ENCODE measurements at regions not wholly inside any gene's neighbourhood (a gene's known extent, or its start where the extent isn't known, plus 50 kb on each side); places are given as distances from the start of the nearest gene placed in this dataset.

GRCh38 chr3:72312339-72312738 is 527.4 kb upstream of the PROK2 start:
- Histone ChIP-seq H3K9me3 (ENCODE audit: insufficient read depth, low read depth, low read length) (no peaks in the 10 kb centered on the region), H3K27me3 (ENCODE audit: insufficient read depth, low read length) (no peaks in the 10 kb centered on the region), H3K36me3 (ENCODE audit: insufficient read depth, low read length) (no peaks in the 10 kb centered on the region), H3K79me2 (ENCODE audit: insufficient read depth, low read length) (no peaks in the 10 kb centered on the region), H3K9ac (ENCODE audit: low read length) (no peak overlapping the region), H3K4me1 (ENCODE audit: insufficient read depth, low read length) (peaks cover 13% of the 10 kb centered on the region), H3K4me2 (ENCODE audit: low read length) (no peak overlapping the region), H4K20me1 (ENCODE audit: insufficient read depth, low read length) (no peaks in the 10 kb centered on the region), H2AFZ (ENCODE audit: low read depth, low read length) (no peak overlapping the region), H3K27ac (ENCODE audit: low read depth, low read length) (no peak overlapping the region), H3K4me3 (ENCODE audit: insufficient read depth, low read depth, low read length) (no peak overlapping the region)
- H3K36me3 Mint-ChIP-seq (ENCODE audit: low read depth, unreplicated experiment), result peaks cover 2% of the 10 kb centered on the region
- FAIRE-seq (no peak), DNase-seq (ENCODE audit: low read depth) (no peak)
- H3K9me3 Mint-ChIP-seq (ENCODE audit: unreplicated experiment), result peaks cover 6% of the 10 kb centered on the region
- H3K27ac Mint-ChIP-seq (ENCODE audit: unreplicated experiment), result no peak overlapping the region
- H3K4me1 Mint-ChIP-seq (ENCODE audit: low read depth, unreplicated experiment), result peaks cover 7% of the 10 kb centered on the region
- peaks cover 27% of the 10 kb centered on the region for H3K27me3 Mint-ChIP-seq (ENCODE audit: low read depth, unreplicated experiment)
- TF ChIP-seq CTCF (IDR thresholded peaks at IDR 0.05; ENCODE audit: insufficient read depth, low read depth, low read length) (no peak), EZH2 (IDR thresholded peaks at IDR 0.05; ENCODE audit: insufficient read depth, low read length) (no peak)
- no peak overlapping the region for H3K4me3 Mint-ChIP-seq (ENCODE audit: unreplicated experiment)

- no peak overlapping the region for H3K4me3 Mint-ChIP-seq (ENCODE audit: unreplicated experiment)
Observed at GRCh38 chr3:72311425-72311824, 526.5 kb upstream of the PROK2 start.

More at GRCh38 chr3:72311425-72311824, 526.5 kb upstream of the PROK2 start:
- peaks cover 2% of the 10 kb centered on the region for H3K36me3 Mint-ChIP-seq (ENCODE audit: low read depth, unreplicated experiment)
- Histone ChIP-seq H3K79me2 (ENCODE audit: insufficient read depth, low read length) (no peaks in the 10 kb centered on the region), H3K9ac (ENCODE audit: low read length) (no peak overlapping the region), H3K4me2 (ENCODE audit: low read length) (no peak overlapping the region), H3K4me1 (ENCODE audit: insufficient read depth, low read length) (peaks cover 12% of the 10 kb centered on the region), H3K36me3 (ENCODE audit: insufficient read depth, low read length) (no peaks in the 10 kb centered on the region), H3K27me3 (ENCODE audit: insufficient read depth, low read length) (no peaks in the 10 kb centered on the region), H2AFZ (ENCODE audit: low read depth, low read length) (no peak overlapping the region), H4K20me1 (ENCODE audit: insufficient read depth, low read length) (no peaks in the 10 kb centered on the region), H3K9me3 (ENCODE audit: insufficient read depth, low read depth, low read length) (no peaks in the 10 kb centered on the region), H3K4me3 (ENCODE audit: insufficient read depth, low read depth, low read length) (no peak overlapping the region), H3K27ac (ENCODE audit: low read depth, low read length) (no peak overlapping the region)
- H3K4me1 Mint-ChIP-seq (ENCODE audit: low read depth, unreplicated experiment), result peaks cover 7% of the 10 kb centered on the region
- DNase-seq (ENCODE audit: low read depth) (no peak), FAIRE-seq (no peak)
- peaks cover 30% of the 10 kb centered on the region for H3K27me3 Mint-ChIP-seq (ENCODE audit: low read depth, unreplicated experiment)
- TF ChIP-seq CTCF (IDR thresholded peaks at IDR 0.05; ENCODE audit: insufficient read depth, low read depth, low read length), result no peak
- no peak for TF ChIP-seq EZH2 (IDR thresholded peaks at IDR 0.05; ENCODE audit: insufficient read depth, low read length)
- no peak overlapping the region for H3K27ac Mint-ChIP-seq (ENCODE audit: unreplicated experiment)
- peaks cover 6% of the 10 kb centered on the region for H3K9me3 Mint-ChIP-seq (ENCODE audit: unreplicated experiment)

Data from astrocyte (in vitro differentiated cells and primary cell).